ENCODE measurements at regions not wholly inside any gene's neighbourhood (a gene's known extent, or its start where the extent isn't known, plus 50 kb on each side); places are given as distances from the start of the nearest gene placed in this dataset.

- Histone ChIP-seq H3K36me3 (ENCODE audit: control insufficient read depth, insufficient read depth, low read length) (no peaks in the 10 kb centered on the region), H3K27ac (ENCODE audit: low read length) (no peak overlapping the region), H3K4me3 (ENCODE audit: low read length) (no peak overlapping the region), H3K27me3 (ENCODE audit: control insufficient read depth, insufficient read depth, low read length) (no peaks in the 10 kb centered on the region), H3K9me3 (ENCODE audit: control insufficient read depth, low read depth, low read length) (no peaks in the 10 kb centered on the region), H3K4me1 (ENCODE audit: control insufficient read depth, insufficient read depth, low read length) (no peaks in the 10 kb centered on the region)
- WGBS (ENCODE audit: insufficient coverage, low lambda C conversion rate): no CpG with 5 or more reads among the region's 2 CpGs
- DNase-seq: no peak
Measured at GRCh38 chr14:53695692-53696214, 260.9 kb downstream of the BMP4 start.

GRCh38 chr14:53692885-53693284, 263.7 kb downstream of the BMP4 start:
- H3K4me1 ChIP-seq (ENCODE audit: control insufficient read depth, insufficient read depth, low read length): no peaks in the 10 kb centered on the region
- DNase-seq: no peak
- no peaks in the 10 kb centered on the region for H3K36me3 ChIP-seq (ENCODE audit: control insufficient read depth, insufficient read depth, low read length)
- WGBS (ENCODE audit: insufficient coverage, low lambda C conversion rate): 100% methylated on average over 1 of the region's 1 CpG
- H3K27ac ChIP-seq (ENCODE audit: low read length): no peak overlapping the region
- no peaks in the 10 kb centered on the region for H3K9me3 ChIP-seq (ENCODE audit: control insufficient read depth, low read depth, low read length)
- no peaks in the 10 kb centered on the region for H3K27me3 ChIP-seq (ENCODE audit: control insufficient read depth, insufficient read depth, low read length)
- no peak overlapping the region for H3K4me3 ChIP-seq (ENCODE audit: low read length)

- no peaks in the 10 kb centered on the region for H3K9me3 ChIP-seq (ENCODE audit: control insufficient read depth, low read depth, low read length)
- no CpG with 5 or more reads among the region's 5 CpGs for WGBS (ENCODE audit: insufficient coverage, low lambda C conversion rate)
Measured at GRCh38 chr14:53692451-53692850, 264.2 kb downstream of the BMP4 start.

GRCh38 chr14:53683229-53683628, 273.4 kb downstream of the BMP4 start:
- Histone ChIP-seq H3K9me3 (ENCODE audit: control insufficient read depth, low read depth, low read length) (no peaks in the 10 kb centered on the region), H3K4me3 (ENCODE audit: low read length) (no peak overlapping the region), H3K4me1 (ENCODE audit: control insufficient read depth, insufficient read depth, low read length) (peaks cover 3% of the 10 kb centered on the region), H3K27me3 (ENCODE audit: control insufficient read depth, insufficient read depth, low read length) (no peaks in the 10 kb centered on the region), H3K36me3 (ENCODE audit: control insufficient read depth, insufficient read depth, low read length) (no peaks in the 10 kb centered on the region), H3K27ac (ENCODE audit: low read length) (no peak overlapping the region)
- no CpG with 5 or more reads among the region's 5 CpGs for WGBS (ENCODE audit: insufficient coverage, low lambda C conversion rate)
- no peak for DNase-seq

More at GRCh38 chr14:53692451-53692850, 264.2 kb downstream of the BMP4 start:
- DNase-seq: no peak
- Histone ChIP-seq H3K4me3 (ENCODE audit: low read length) (no peak overlapping the region), H3K27ac (ENCODE audit: low read length) (no peak overlapping the region), H3K36me3 (ENCODE audit: control insufficient read depth, insufficient read depth, low read length) (no peaks in the 10 kb centered on the region), H3K4me1 (ENCODE audit: control insufficient read depth, insufficient read depth, low read length) (no peaks in the 10 kb centered on the region), H3K27me3 (ENCODE audit: control insufficient read depth, insufficient read depth, low read length) (no peaks in the 10 kb centered on the region)

GRCh38 chr14:53672526-53672925, 284.1 kb downstream of the BMP4 start:
- Histone ChIP-seq H3K36me3 (ENCODE audit: control insufficient read depth, insufficient read depth, low read length) (no peaks in the 10 kb centered on the region), H3K4me3 (ENCODE audit: low read length) (no peak overlapping the region), H3K4me1 (ENCODE audit: control insufficient read depth, insufficient read depth, low read length) (no peaks in the 10 kb centered on the region), H3K27ac (ENCODE audit: low read length) (no peak overlapping the region), H3K27me3 (ENCODE audit: control insufficient read depth, insufficient read depth, low read length) (no peaks in the 10 kb centered on the region), H3K9me3 (ENCODE audit: control insufficient read depth, low read depth, low read length) (peaks cover 3% of the 10 kb centered on the region)
- DNase-seq: no peak
- 100% methylated on average over 1 of the region's 2 CpGs for WGBS (ENCODE audit: insufficient coverage, low lambda C conversion rate)

GRCh38 chr14:53670701-53671100, 285.9 kb downstream of the BMP4 start:
- no peaks in the 10 kb centered on the region for H3K9me3 ChIP-seq (ENCODE audit: control insufficient read depth, low read depth, low read length)
- no peak for DNase-seq
- no peak overlapping the region for H3K27ac ChIP-seq (ENCODE audit: low read length)
- no peaks in the 10 kb centered on the region for H3K36me3 ChIP-seq (ENCODE audit: control insufficient read depth, insufficient read depth, low read length)
- no peaks in the 10 kb centered on the region for H3K27me3 ChIP-seq (ENCODE audit: control insufficient read depth, insufficient read depth, low read length)
- no peak overlapping the region for H3K4me3 ChIP-seq (ENCODE audit: low read length)
- H3K4me1 ChIP-seq (ENCODE audit: control insufficient read depth, insufficient read depth, low read length): no peaks in the 10 kb centered on the region

GRCh38 chr14:53668897-53669296, 287.7 kb downstream of the BMP4 start:
- 83% methylated on average over 1 of the region's 5 CpGs for WGBS (ENCODE audit: insufficient coverage, low lambda C conversion rate)
- Histone ChIP-seq H3K27ac (ENCODE audit: low read length) (no peak overlapping the region), H3K36me3 (ENCODE audit: control insufficient read depth, insufficient read depth, low read length) (no peaks in the 10 kb centered on the region), H3K4me3 (ENCODE audit: low read length) (no peak overlapping the region), H3K27me3 (ENCODE audit: control insufficient read depth, insufficient read depth, low read length) (no peaks in the 10 kb centered on the region), H3K4me1 (ENCODE audit: control insufficient read depth, insufficient read depth, low read length) (peaks cover 3% of the 10 kb centered on the region), H3K9me3 (ENCODE audit: control insufficient read depth, low read depth, low read length) (no peaks in the 10 kb centered on the region)
- DNase-seq: no peak

GRCh38 chr14:53663709-53664108, 292.9 kb downstream of the BMP4 start:
- Histone ChIP-seq H3K27ac (ENCODE audit: low read length) (no peak overlapping the region), H3K4me1 (ENCODE audit: control insufficient read depth, insufficient read depth, low read length) (peaks cover 4% of the 10 kb centered on the region), H3K36me3 (ENCODE audit: control insufficient read depth, insufficient read depth, low read length) (no peaks in the 10 kb centered on the region), H3K4me3 (ENCODE audit: low read length) (no peak overlapping the region), H3K27me3 (ENCODE audit: control insufficient read depth, insufficient read depth, low read length) (no peaks in the 10 kb centered on the region), H3K9me3 (ENCODE audit: control insufficient read depth, low read depth, low read length) (no peaks in the 10 kb centered on the region)
- WGBS (ENCODE audit: insufficient coverage, low lambda C conversion rate): 86% methylated on average over 1 of the region's 3 CpGs
- peak; percentile 25 to 42 for DNase-seq

GRCh38 chr14:53655080-53655785, 301.4 kb downstream of the BMP4 start:
- Histone ChIP-seq H3K27ac (ENCODE audit: low read length) (no peak overlapping the region), H3K4me3 (ENCODE audit: low read length) (no peak overlapping the region), H3K9me3 (ENCODE audit: control insufficient read depth, low read depth, low read length) (no peaks in the 10 kb centered on the region), H3K4me1 (ENCODE audit: control insufficient read depth, insufficient read depth, low read length) (no peaks in the 10 kb centered on the region), H3K27me3 (ENCODE audit: control insufficient read depth, insufficient read depth, low read length) (no peaks in the 10 kb centered on the region), H3K36me3 (ENCODE audit: control insufficient read depth, insufficient read depth, low read length) (no peaks in the 10 kb centered on the region)
- WGBS (ENCODE audit: insufficient coverage, low lambda C conversion rate): 87% methylated on average over 2 of the region's 3 CpGs
- DNase-seq: no peak

- 38% methylated on average over 1 of the region's 1 CpG for WGBS (ENCODE audit: insufficient coverage, low lambda C conversion rate)
- H3K4me1 ChIP-seq (ENCODE audit: control insufficient read depth, insufficient read depth, low read length): no peaks in the 10 kb centered on the region
- no peaks in the 10 kb centered on the region for H3K9me3 ChIP-seq (ENCODE audit: control insufficient read depth, low read depth, low read length)
- H3K27me3 ChIP-seq (ENCODE audit: control insufficient read depth, insufficient read depth, low read length): no peaks in the 10 kb centered on the region
- no peak overlapping the region for H3K27ac ChIP-seq (ENCODE audit: low read length)
- DNase-seq: no peak
- H3K4me3 ChIP-seq (ENCODE audit: low read length): no peak overlapping the region
- H3K36me3 ChIP-seq (ENCODE audit: control insufficient read depth, insufficient read depth, low read length): no peaks in the 10 kb centered on the region
Measured at GRCh38 chr14:53652068-53652467, 304.6 kb downstream of the BMP4 start.

- Histone ChIP-seq H3K4me3 (ENCODE audit: low read length) (no peak overlapping the region), H3K9me3 (ENCODE audit: control insufficient read depth, low read depth, low read length) (no peaks in the 10 kb centered on the region), H3K27ac (ENCODE audit: low read length) (no peak overlapping the region), H3K27me3 (ENCODE audit: control insufficient read depth, insufficient read depth, low read length) (no peaks in the 10 kb centered on the region), H3K4me1 (ENCODE audit: control insufficient read depth, insufficient read depth, low read length) (no peaks in the 10 kb centered on the region), H3K36me3 (ENCODE audit: control insufficient read depth, insufficient read depth, low read length) (no peaks in the 10 kb centered on the region)
- 100% methylated on average over 2 of the region's 3 CpGs for WGBS (ENCODE audit: insufficient coverage, low lambda C conversion rate)
- no peak for DNase-seq
Measured at GRCh38 chr14:53651096-53651740, 305.4 kb downstream of the BMP4 start.
